ENCODE measurements at regions not wholly inside any gene's neighbourhood (a gene's known extent, or its start where the extent isn't known, plus 50 kb on each side); places are given as distances from the start of the nearest gene placed in this dataset.

- ChIA-PET CTCF (no interaction called here), POLR2A (no interaction called here)
- DNase-seq (ENCODE audit: extremely low spot score): no peak
- TF ChIP-seq CTCF (IDR thresholded peaks at IDR 0.05; ENCODE audit: control extremely low read depth, extremely low read depth, low read depth, missing control alignments): no peak
Measured at GRCh38 chr7:35512716-35513115, 182.2 kb downstream of the HERPUD2 start.

DNA sequence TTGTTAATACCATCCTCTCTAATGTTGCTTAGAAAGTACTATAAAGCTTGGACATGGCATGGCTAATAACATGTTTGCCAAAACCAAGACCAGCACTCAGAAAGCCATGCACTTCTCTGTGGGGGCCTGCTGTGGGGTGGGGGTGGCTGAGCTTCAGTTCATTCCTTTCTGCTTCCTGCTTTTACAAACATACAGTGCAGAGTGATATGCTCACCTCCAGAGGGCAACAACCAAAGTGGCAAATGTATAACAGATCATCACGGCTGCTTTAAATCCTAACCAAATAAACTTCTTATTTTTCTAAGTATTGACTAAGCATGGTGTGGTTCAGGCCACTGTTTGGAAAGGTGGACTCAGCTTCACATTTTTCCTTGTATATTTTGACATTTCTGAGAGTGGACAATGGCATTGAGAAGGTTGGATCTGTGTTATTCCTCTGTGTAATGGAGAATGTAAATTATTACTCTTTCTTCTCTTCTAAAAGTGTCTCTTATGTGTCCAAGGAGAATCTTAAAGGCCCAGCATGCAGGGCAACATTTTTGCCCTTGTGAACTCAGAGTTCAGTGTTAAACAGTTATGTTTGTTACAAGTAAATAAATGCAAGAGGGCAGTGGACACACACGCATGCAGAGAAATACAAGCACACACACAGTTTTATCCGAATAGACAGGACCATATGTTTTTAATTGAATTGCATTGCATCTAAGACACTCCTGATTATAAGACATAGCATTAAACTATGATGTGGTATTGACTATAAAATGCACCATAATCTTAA lies 186.1 kb downstream of the HERPUD2 start:
- POLR2A ChIA-PET: no interaction called here
- no peak for TF ChIP-seq CTCF (IDR thresholded peaks at IDR 0.05; ENCODE audit: control extremely low read depth, extremely low read depth, low read depth, missing control alignments)
- CTCF ChIA-PET: interaction anchor here (1.5 kb wide), 1 partner anchor 10 kb away, joined by 3 read pairs; no protein-coding TSS in a partner anchor
- DNase-seq (ENCODE audit: extremely low spot score): no peak

DNA sequence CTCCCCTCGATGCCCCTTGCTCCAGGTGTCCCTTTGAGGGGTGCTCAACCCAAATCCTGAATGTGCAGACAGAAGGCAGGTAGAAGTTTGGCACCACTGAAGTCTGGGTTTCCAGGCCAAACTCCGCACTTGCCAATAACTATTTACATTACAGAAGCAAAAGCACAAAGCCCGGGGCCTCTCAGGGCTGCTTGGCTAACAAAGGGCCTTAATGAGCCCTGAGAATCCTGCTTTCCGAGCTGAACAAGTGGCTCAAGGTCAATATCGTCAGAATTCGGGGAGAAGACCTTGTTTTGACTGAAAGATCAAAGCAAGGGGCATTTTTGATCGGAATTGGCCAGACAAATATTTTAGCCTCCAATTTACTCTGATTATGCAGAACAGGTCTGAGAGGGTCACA lies 189.9 kb downstream of the HERPUD2 start:
- ChIA-PET POLR2A (no interaction called here), CTCF (no interaction called here)
- DNase-seq (ENCODE audit: extremely low spot score): no peak
- no peak for TF ChIP-seq CTCF (IDR thresholded peaks at IDR 0.05; ENCODE audit: control extremely low read depth, extremely low read depth, low read depth, missing control alignments)

GRCh38 chr7:35504365-35504764 lies 190.6 kb downstream of the HERPUD2 start:
- DNase-seq (ENCODE audit: extremely low spot score): no peak
- POLR2A ChIA-PET: no interaction called here
- no peak for TF ChIP-seq CTCF (IDR thresholded peaks at IDR 0.05; ENCODE audit: control extremely low read depth, extremely low read depth, low read depth, missing control alignments)
- CTCF ChIA-PET: no interaction called here

DNA sequence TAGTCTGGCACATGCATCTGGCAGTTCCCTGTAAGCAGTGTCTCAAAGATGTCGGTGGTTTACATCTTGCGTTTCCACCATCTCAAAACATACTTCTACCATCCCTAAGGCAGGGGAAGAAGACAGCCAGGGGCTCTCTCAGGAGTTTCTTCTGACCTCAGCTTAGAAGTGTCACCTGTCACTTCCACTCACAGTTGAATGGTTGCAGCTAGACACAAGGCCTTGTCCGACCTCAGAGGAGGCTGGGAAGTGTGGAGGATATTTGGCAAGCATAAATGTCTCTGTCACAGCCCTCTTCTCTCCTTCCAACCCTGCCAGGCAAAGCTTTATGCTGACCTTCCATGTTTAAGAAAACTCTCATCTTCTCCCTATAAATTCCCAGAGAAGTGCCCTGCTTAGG lies 193.3 kb downstream of the HERPUD2 start:
- ChIA-PET POLR2A (no interaction called here), CTCF (interaction anchor here (1.3 kb wide), 1 partner anchor 12 kb away, joined by 4 read pairs; no protein-coding TSS in a partner anchor)
- TF ChIP-seq CTCF (IDR thresholded peaks at IDR 0.05; ENCODE audit: control extremely low read depth, extremely low read depth, low read depth, missing control alignments): no peak
- no peak for DNase-seq (ENCODE audit: extremely low spot score)

- TF ChIP-seq CTCF (IDR thresholded peaks at IDR 0.05; ENCODE audit: control extremely low read depth, extremely low read depth, low read depth, missing control alignments): no peak
- ChIA-PET POLR2A (no interaction called here), CTCF (interaction anchor here (2.7 kb wide), 1 partner anchor 21 kb away, joined by 10 read pairs; no protein-coding TSS in a partner anchor)
- no peak for DNase-seq (ENCODE audit: extremely low spot score)
Measured at GRCh38 chr7:35499226-35499625, 195.7 kb downstream of the HERPUD2 start.
